Immature natural killer cell (primary cell): ENCODE measurements at regions not wholly inside any gene's neighbourhood (a gene's known extent, or its start where the extent isn't known, plus 50 kb on each side); places are given as distances from the start of the nearest gene placed in this dataset.

ENCODE experiments used
- DNase-seq, 3 donors: peaks; one replicate each; pipeline ENCODE4 v3.0.0; 2022; ENCODE audit warnings: mixed read lengths in 1 of 3
- H3K27ac Mint-ChIP-seq, 6 donors: one replicate each; pipeline ENCODE4 v1.8.0; 2020; ENCODE audit warnings: mixed read lengths in 6 of 6, mild to moderate bottlenecking in 5 of 6, inconsistent platforms in 4 of 6, moderate library complexity in 3 of 6
- H3K27me3 Mint-ChIP-seq, 3 donors: one replicate each; pipeline ENCODE4 v1.8.0; 2020 to 2021; ENCODE audit warnings: low read depth in 3 of 3, mild to moderate bottlenecking in 3 of 3, mixed read lengths in 3 of 3, moderate library complexity in 3 of 3, inconsistent platforms in 1 of 3
- H3K36me3 Mint-ChIP-seq, 3 donors: one replicate each; pipeline ENCODE4 v1.8.0; 2020; ENCODE audit warnings: mixed read lengths in 3 of 3, inconsistent platforms in 2 of 3, mild to moderate bottlenecking in 2 of 3
- H3K4me1 Mint-ChIP-seq, 2 donors: one replicate each; pipeline ENCODE4 v1.8.0; 2020; ENCODE audit warnings: inconsistent platforms in 2 of 2, mild to moderate bottlenecking in 2 of 2, mixed read lengths in 2 of 2, moderate library complexity in 1 of 2
- H3K4me3 Mint-ChIP-seq, 5 donors: one replicate each; pipeline ENCODE4 v1.8.0; 2020; ENCODE audit warnings: mild to moderate bottlenecking in 5 of 5, mixed read lengths in 5 of 5, inconsistent platforms in 3 of 5, moderate library complexity in 3 of 5
- H3K9me3 Mint-ChIP-seq, 6 donors: one replicate each; pipeline ENCODE4 v1.8.0; 2020; ENCODE audit warnings: mild to moderate bottlenecking in 6 of 6, mixed read lengths in 6 of 6, inconsistent platforms in 4 of 6, moderate library complexity in 3 of 6

DNA sequence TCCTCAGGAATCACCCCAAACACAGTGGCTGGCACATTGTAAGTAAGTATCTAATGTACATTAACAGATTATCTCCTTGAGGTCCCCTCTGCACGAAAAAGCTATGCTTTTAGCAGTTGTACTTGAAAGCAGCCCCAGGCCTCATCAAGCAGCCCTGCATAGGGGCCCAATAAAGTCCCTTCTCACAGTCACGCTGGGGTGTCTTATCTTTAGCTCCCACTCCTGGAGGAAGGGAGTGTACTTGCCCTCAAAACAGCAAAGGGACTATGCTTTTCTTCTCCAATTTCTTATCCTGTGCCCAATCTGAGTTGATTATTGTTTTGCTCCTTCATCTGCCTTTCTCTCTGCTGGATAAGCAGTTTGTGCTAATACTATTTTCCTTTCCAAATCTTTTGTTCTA, 168.8 kb upstream of the PLXNA2 start:
- H3K9me3 Mint-ChIP-seq: peaks cover 0 to 4% (median 0%) of the 10 kb centered on the region in 6 donors
- no peak overlapping the region for H3K4me3 Mint-ChIP-seq
- H3K27ac Mint-ChIP-seq: no peak overlapping the region
- H3K36me3 Mint-ChIP-seq: no peaks in the 10 kb centered on the region
- peaks cover 2 to 3% (median 2%) of the 10 kb centered on the region in 3 donors for H3K27me3 Mint-ChIP-seq
- no peak for DNase-seq
- no peaks in the 10 kb centered on the region for H3K4me1 Mint-ChIP-seq

DNA sequence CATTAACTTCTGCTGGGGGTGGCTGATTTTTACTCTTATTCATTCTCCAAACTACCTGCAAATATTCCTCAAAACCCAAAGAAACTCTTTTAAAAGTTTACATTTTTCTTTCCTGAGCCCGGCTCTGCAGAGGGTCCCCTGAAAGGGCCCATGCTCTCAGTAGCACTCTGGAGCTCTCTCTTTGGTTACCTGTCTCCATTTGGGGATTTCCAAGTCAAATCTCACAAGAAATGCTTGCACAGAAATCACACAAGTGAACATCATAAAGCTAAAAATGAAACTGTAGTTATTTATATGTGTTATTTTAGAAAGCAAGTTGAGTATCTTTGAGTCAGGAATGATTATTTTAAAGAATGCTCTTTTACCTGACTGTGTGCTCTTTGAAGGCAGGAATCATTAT, 174.5 kb upstream of the PLXNA2 start:
- Mint-ChIP-seq H3K36me3 (no peaks in the 10 kb centered on the region), H3K4me1 (no peaks in the 10 kb centered on the region)

GRCh38 chr1:208419746-208420420, 175.7 kb upstream of the PLXNA2 start:
- Mint-ChIP-seq H3K4me1 (no peaks in the 10 kb centered on the region), H3K27ac (no peak overlapping the region), H3K4me3 (no peak overlapping the region), H3K27me3 (peaks cover 0 to 5% (median 2%) of the 10 kb centered on the region in 3 donors), H3K36me3 (no peaks in the 10 kb centered on the region), H3K9me3 (peaks cover 0 to 2% (median 0%) of the 10 kb centered on the region in 6 donors)
- no peak for DNase-seq

More for the DNA sequence above, 174.5 kb upstream of the PLXNA2 start:
- Mint-ChIP-seq H3K4me3 (no peak overlapping the region), H3K27ac (no peak overlapping the region), H3K9me3 (peaks cover 0 to 2% (median 0%) of the 10 kb centered on the region in 6 donors), H3K27me3 (peaks cover 2 to 6% (median 3%) of the 10 kb centered on the region in 3 donors)
- no peak for DNase-seq

GRCh38 chr1:208420696-208421095, 176.5 kb upstream of the PLXNA2 start:
- Mint-ChIP-seq H3K27ac (no peak overlapping the region), H3K27me3 (peaks cover 0 to 5% (median 0%) of the 10 kb centered on the region in 3 donors), H3K4me1 (no peaks in the 10 kb centered on the region), H3K9me3 (peaks cover 0 to 2% (median 0%) of the 10 kb centered on the region in 6 donors), H3K36me3 (no peaks in the 10 kb centered on the region), H3K4me3 (no peak overlapping the region)
- DNase-seq: no peak

GRCh38 chr1:208421486-208421885, 177.3 kb upstream of the PLXNA2 start:
- Mint-ChIP-seq H3K4me1 (no peaks in the 10 kb centered on the region), H3K36me3 (no peaks in the 10 kb centered on the region), H3K27ac (no peak overlapping the region), H3K9me3 (peaks cover 0 to 1% (median 0%) of the 10 kb centered on the region in 6 donors), H3K4me3 (no peak overlapping the region), H3K27me3 (peaks cover 0 to 5% (median 0%) of the 10 kb centered on the region in 3 donors)
- no peak for DNase-seq

GRCh38 chr1:208423526-208423925, 179.3 kb upstream of the PLXNA2 start:
- H3K27me3 Mint-ChIP-seq: peaks cover 0 to 6% (median 0%) of the 10 kb centered on the region in 3 donors
- no peak for DNase-seq
- H3K4me1 Mint-ChIP-seq: no peaks in the 10 kb centered on the region
- H3K36me3 Mint-ChIP-seq: no peaks in the 10 kb centered on the region
- no peak overlapping the region for H3K4me3 Mint-ChIP-seq
- H3K9me3 Mint-ChIP-seq: peaks cover 0 to 2% (median 0%) of the 10 kb centered on the region in 6 donors
- no peak overlapping the region for H3K27ac Mint-ChIP-seq

DNA sequence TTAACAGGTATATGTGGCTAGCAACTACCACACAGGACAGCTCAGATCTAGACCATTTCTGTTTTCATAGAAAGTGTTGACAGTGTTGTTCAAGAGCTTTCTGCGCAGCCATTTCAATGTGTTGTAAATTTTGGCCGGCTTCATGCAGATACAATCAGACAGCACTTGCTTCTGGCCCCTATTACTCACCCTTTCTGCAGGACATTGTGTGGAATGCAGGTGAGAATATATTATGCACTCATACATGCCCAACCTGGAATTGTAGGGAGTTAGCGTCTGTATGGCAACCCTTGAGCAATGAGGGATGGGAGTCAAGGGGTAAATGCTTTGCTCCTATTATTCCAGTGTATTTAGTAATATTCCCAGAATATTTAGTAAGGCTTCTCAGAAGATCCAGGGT, 180.9 kb upstream of the PLXNA2 start:
- Mint-ChIP-seq H3K36me3 (no peaks in the 10 kb centered on the region), H3K9me3 (peaks cover 0 to 2% (median 0%) of the 10 kb centered on the region in 6 donors), H3K27ac (no peak overlapping the region), H3K27me3 (peaks cover 0 to 3% (median 0%) of the 10 kb centered on the region in 3 donors), H3K4me3 (no peak overlapping the region), H3K4me1 (no peaks in the 10 kb centered on the region)
- no peak for DNase-seq

DNA sequence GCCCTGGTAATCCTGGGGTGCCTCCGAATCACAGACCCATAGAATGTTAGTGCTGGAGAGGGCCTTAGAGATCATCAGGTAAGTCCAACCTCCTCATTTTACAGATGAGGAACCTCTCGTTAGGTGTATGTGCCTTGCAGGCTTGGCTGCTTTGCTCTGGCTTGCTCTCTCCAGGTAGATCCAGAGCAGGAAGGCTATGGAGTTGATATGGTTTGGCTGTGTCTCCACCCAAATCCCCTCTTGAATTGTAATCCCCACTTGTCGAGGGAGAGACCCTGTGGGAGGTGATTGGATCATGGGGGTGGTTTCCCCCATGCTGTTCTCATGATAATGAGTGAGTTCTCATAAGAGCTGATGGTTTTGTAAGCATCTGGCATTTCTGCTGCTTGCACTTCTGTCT, 186.0 kb upstream of the PLXNA2 start:
- Mint-ChIP-seq H3K27me3 (peaks cover 2 to 4% (median 3%) of the 10 kb centered on the region in 3 donors), H3K36me3 (no peaks in the 10 kb centered on the region), H3K9me3 (peaks cover 0 to 2% (median 0%) of the 10 kb centered on the region in 6 donors), H3K27ac (no peak overlapping the region), H3K4me1 (no peaks in the 10 kb centered on the region), H3K4me3 (no peak overlapping the region)
- no peak for DNase-seq

GRCh38 chr1:208431721-208432120, 187.5 kb upstream of the PLXNA2 start:
- H3K27ac Mint-ChIP-seq: no peak overlapping the region
- peaks cover 2 to 4% (median 3%) of the 10 kb centered on the region in 3 donors for H3K27me3 Mint-ChIP-seq
- H3K9me3 Mint-ChIP-seq: peaks cover 0 to 2% (median 0%) of the 10 kb centered on the region in 6 donors
- H3K36me3 Mint-ChIP-seq: no peaks in the 10 kb centered on the region
- H3K4me1 Mint-ChIP-seq: no peaks in the 10 kb centered on the region
- no peak for DNase-seq
- H3K4me3 Mint-ChIP-seq: no peak overlapping the region

GRCh38 chr1:208432346-208432745, 188.2 kb upstream of the PLXNA2 start:
- peaks cover 0 to 2% (median 0%) of the 10 kb centered on the region in 6 donors for H3K9me3 Mint-ChIP-seq
- H3K27ac Mint-ChIP-seq: no peak overlapping the region
- H3K36me3 Mint-ChIP-seq: no peaks in the 10 kb centered on the region
- peaks cover 2 to 4% (median 3%) of the 10 kb centered on the region in 3 donors for H3K27me3 Mint-ChIP-seq
- no peaks in the 10 kb centered on the region for H3K4me1 Mint-ChIP-seq
- no peak overlapping the region for H3K4me3 Mint-ChIP-seq
- no peak for DNase-seq

GRCh38 chr1:208433086-208433485, 188.9 kb upstream of the PLXNA2 start:
- H3K27me3 Mint-ChIP-seq: peaks cover 0 to 4% (median 2%) of the 10 kb centered on the region in 3 donors
- H3K4me1 Mint-ChIP-seq: no peaks in the 10 kb centered on the region
- no peak overlapping the region for H3K4me3 Mint-ChIP-seq
- no peaks in the 10 kb centered on the region for H3K9me3 Mint-ChIP-seq
- DNase-seq: no peak
- no peak overlapping the region for H3K27ac Mint-ChIP-seq
- no peaks in the 10 kb centered on the region for H3K36me3 Mint-ChIP-seq

- no peaks in the 10 kb centered on the region for H3K9me3 Mint-ChIP-seq
- peaks cover 0 to 4% (median 2%) of the 10 kb centered on the region in 3 donors for H3K27me3 Mint-ChIP-seq
Observed at GRCh38 chr1:208433971-208434370, 189.8 kb upstream of the PLXNA2 start.

DNA sequence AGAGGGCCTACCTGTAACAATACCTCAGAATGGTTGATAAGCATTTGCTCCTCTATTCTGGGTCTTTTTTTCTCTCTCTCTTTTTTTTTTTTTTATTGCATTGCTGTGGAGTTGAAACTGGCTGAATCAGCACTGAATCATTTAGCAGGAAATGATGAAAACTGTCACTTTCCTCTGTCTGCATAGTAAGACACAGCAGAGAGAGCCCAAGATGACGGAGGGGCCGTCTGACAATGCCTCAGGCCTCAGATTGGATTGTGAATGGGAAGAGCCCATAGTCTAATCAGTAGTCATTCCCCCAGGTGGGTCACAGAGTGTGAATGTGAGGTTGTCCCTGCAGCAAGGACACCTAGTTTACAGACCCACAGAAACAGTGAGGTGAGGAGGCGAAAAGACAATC, 193.2 kb upstream of the PLXNA2 start:
- H3K9me3 Mint-ChIP-seq: peaks cover 0 to 3% (median under 1%) of the 10 kb centered on the region in 6 donors
- H3K27ac Mint-ChIP-seq: no peak overlapping the region
- no peak overlapping the region for H3K4me3 Mint-ChIP-seq
- peaks cover 0 to 4% (median 2%) of the 10 kb centered on the region in 3 donors for H3K27me3 Mint-ChIP-seq
- H3K4me1 Mint-ChIP-seq: no peaks in the 10 kb centered on the region
- no peaks in the 10 kb centered on the region for H3K36me3 Mint-ChIP-seq
- DNase-seq: no peak

More at GRCh38 chr1:208433971-208434370, 189.8 kb upstream of the PLXNA2 start:
- H3K4me3 Mint-ChIP-seq: no peak overlapping the region
- no peak overlapping the region for H3K27ac Mint-ChIP-seq
- no peak for DNase-seq
- H3K36me3 Mint-ChIP-seq: no peaks in the 10 kb centered on the region
- no peaks in the 10 kb centered on the region for H3K4me1 Mint-ChIP-seq

DNA sequence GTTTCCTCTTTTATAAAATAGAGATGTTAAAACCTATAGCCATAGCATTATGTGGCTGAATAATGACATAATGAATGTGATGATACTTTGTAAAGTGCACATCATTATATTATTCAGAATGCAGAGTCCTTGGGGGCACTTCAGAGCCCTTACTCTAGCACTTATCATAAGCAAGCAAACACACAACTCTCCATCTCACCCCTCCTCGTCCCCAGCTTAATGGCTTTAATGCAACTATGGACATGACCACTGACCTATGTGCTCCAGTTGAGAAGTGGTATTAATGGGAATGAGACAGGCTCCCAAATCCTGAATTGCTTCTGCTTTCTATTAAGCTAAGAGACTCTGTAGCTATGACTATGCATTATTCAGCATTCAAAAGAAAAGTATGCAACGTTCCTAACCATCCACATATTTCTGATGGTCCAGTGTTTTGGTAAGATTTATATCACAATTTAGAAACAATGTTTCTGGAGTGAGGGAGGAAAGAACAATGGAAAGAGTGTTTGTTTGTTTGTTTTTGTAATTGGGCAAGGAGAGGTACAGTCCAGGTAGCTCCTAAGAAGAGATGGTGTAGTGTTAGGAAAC, 194.0 kb upstream of the PLXNA2 start:
- no peaks in the 10 kb centered on the region for H3K4me1 Mint-ChIP-seq
- no peak overlapping the region for H3K27ac Mint-ChIP-seq
- H3K9me3 Mint-ChIP-seq: peaks cover 0 to 8% (median 2%) of the 10 kb centered on the region in 6 donors
- no peak overlapping the region for H3K4me3 Mint-ChIP-seq
- no peaks in the 10 kb centered on the region for H3K36me3 Mint-ChIP-seq
- no peak for DNase-seq
- H3K27me3 Mint-ChIP-seq: peaks cover 0 to 4% (median 0%) of the 10 kb centered on the region in 3 donors
